GM21447 (cell line): ENCODE measurements at regions not wholly inside any gene's neighbourhood (a gene's known extent, or its start where the extent isn't known, plus 50 kb on each side); places are given as distances from the start of the nearest gene placed in this dataset.

Source experiments
- ATAC-seq: cut with Tn5 transposase; IDR thresholded peaks from one replicate; pipeline ENCODE4 v1.9.1; 2021; ENCODE audit not compliant: unreplicated experiment

DNA sequence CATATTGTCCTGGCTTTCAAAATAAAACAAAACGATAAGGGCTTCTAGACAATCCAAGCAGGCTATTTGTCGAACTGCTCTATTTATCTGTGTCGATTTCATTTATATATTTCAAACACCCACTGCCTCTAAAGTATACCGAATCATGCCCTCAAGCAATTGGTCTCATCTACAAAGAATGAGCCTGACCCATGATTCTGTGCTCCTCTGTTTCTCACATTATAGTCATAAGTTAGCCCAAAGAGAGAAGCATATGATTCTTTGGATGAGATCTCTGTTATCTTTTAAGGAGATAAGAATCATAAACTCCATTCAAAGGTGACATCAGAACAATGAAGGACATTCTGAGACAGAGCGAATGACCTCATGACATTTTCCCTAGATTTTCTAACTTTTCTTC lies 191.1 kb downstream of the MAP2K6 start:
- no peak for ATAC-seq

DNA sequence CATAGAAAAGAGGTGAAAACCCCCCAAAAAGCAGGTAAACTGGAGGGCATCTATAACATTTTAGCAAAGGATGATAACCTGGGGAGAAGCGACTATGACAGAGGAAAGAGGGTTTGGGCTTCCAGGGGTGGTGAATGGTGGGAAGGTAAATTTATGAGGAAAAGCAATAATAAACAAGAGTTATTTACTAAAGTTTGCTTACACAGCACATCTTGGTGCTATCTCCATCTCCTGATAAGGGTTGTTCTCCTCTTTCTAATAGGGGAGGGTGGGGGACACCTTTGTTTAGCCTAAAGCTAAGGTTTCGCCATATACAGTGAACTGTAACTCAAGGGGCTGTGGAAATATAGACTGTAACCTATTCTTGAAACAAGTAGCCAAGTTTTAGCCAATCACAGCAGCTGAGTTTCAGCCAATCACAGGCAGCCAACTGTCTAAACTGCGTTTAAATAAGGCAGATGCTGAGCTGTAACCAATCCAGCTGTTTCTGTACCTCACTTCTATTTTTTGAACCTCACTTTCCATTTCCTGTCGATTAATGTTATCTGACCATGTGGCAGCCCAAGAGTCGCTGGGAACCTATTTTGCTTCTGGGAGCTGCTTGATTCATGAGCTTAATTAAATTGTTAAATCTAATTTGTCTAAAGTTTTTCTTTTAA lies 191.8 kb downstream of the MAP2K6 start:
- no peak for ATAC-seq

DNA sequence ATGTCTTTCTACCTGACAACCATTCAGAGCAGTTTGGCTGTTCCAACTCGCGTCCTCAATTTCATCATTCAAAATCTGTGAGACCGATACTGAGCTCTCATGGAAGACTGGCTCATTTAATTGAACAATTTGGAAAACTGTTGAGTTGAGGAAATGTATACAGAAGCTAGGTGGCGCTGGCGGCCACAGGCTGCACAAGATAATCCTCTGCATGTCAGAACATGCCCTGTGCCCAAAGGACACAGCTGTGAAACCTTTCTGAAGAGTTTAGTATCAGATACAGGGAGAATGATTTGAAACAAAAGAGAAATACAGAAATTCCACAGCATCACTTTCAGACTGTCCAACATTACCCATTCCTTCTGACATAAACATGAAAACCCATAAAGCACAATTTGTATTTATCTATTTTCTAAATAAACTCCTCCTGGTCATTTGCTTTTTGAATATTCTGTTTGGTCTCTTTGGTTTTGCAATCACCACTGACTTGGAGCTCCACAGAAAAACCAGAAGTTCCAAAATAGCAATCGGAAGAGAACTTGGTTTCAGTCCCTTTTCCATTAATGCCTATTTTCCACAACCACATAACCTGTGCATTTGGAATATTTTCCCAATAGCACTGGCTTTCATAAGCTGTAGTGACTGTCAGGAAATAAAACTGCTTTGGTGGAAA lies 192.8 kb downstream of the MAP2K6 start:
- peak; percentile 93 for ATAC-seq

DNA sequence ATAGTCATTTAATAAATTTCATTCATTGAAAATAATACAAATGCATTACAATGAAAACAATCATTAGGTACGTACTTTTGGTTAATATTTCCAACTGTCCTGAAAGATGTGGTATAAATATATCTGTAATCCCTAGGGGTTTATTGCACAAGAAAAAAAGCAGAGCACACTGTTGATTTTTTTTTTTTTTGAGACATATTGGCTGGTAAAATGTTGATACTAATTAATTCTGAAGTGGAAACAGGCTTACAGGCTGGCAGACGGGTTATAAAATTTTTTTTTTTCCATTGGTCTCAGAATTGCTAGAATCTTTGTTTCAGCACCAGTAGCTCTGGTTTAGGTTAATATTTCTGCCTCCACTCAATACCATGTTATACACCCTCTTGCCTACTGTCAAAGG lies 193.6 kb downstream of the MAP2K6 start:
- no peak for ATAC-seq

DNA sequence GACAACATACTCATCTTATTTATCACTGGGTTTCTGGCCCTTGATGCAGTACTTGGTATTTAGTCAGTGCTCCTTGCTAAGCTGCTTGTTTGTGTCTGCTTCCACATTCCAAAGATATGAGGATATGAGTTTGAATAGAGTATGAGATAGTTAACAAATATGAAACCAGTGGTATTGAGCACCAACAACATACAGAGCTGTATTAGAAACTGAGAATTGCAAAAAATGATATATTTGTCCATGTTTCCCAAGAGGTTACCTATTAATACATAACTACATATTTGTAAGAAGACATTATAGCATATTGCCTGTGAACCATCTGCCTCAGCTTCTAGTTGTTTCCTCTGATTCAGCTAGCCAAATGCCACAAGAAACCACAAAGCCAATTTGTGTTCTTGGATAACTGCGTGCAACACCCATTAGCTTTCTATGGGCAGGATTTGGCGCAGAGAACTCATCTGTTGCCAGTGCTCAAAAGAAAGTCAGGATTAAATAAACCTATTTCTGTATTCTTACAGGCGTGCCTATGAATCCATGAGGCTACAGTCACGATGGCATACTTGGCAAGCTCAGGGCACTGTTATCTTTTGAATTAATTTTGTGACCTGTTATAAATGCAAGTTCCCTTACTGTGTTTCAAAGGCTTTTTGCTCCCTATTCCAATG lies 194.4 kb downstream of the MAP2K6 start:
- no peak for ATAC-seq

- ATAC-seq: no peak
Measured at GRCh38 chr17:69609473-69610305, 195.2 kb downstream of the MAP2K6 start.

- no peak for ATAC-seq
Measured at GRCh38 chr17:69620363-69620762, 205.9 kb downstream of the MAP2K6 start.

DNA sequence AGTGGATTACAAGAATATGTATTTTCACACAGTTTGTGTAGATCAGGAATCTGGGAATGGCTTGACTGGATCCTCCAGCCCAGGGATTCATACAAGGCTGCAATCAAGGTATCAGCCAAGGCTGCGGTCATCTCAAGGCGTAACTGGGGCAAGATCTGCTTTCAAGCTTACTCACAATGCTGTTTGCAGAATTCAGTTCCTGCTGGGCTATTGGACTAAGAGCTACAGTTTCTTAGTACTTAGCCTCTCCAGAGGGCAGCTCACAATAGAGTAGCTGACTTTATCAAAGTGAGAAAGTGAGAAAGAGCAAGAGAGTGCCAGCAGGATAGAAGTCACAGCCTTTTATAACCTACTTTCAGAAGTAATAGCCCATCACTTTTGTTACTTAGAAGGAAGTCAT lies 211.0 kb downstream of the MAP2K6 start:
- no peak for ATAC-seq

- no peak for ATAC-seq
Measured at GRCh38 chr17:69630056-69630635, 215.6 kb downstream of the MAP2K6 start.

GRCh38 chr17:69634844-69635243 lies 220.3 kb downstream of the MAP2K6 start:
- ATAC-seq: no peak

DNA sequence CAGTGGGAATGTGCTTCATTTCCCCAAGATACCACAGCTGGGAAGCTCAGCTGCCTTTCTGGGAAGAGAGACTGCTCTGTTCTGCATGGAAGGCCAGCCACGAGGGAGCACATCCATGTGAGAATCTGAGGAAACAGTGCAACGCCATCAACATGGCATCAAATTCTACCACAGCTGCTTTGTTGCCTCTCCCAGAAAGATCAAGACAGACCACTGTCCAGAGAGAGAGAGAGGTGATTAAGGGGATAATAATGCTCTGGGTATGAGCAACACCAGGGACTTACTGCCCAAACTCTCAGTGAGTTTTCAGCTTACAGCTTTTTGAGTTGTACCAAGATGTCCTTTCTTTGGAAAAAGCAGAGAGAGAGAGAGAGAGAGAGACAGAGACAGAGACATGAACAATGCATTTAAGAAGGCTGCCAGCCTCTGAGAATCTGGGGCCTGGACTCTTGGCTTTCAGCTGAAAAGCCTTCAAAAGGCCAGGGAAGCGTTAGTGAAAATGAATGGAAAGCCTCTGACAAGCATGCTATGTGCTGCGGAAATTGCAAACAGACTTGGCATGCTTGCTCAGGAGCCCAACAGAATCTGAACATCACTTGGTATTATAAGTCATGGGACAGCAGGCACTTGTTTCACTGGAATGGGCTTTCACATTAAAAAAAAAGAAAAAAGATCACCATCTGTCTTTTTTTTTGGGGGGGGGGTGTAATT lies 223.1 kb downstream of the MAP2K6 start:
- ATAC-seq: no peak

- no peak for ATAC-seq
Measured at GRCh38 chr17:69639096-69639495, 224.6 kb downstream of the MAP2K6 start.

DNA sequence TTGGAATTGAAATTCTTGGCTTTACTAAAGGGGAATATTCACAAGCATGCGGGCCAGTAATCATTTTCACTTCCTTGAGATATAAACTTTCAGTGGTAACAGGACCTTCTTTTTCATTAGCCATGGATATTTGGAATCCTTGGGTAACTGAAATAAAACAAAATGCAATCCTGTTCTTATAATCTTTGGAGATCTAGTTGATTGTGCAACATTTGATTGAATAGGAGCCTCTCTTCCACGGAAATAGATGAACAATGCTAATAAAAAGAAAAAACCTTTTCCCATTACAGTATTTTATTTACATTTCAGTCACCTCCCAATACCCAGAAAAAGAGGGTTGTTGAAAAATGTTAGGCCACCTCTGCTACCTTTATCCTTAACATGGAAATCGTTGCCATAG lies 225.6 kb downstream of the MAP2K6 start:
- no peak for ATAC-seq

GRCh38 chr17:69643686-69644085 lies 229.2 kb downstream of the MAP2K6 start:
- no peak for ATAC-seq

DNA sequence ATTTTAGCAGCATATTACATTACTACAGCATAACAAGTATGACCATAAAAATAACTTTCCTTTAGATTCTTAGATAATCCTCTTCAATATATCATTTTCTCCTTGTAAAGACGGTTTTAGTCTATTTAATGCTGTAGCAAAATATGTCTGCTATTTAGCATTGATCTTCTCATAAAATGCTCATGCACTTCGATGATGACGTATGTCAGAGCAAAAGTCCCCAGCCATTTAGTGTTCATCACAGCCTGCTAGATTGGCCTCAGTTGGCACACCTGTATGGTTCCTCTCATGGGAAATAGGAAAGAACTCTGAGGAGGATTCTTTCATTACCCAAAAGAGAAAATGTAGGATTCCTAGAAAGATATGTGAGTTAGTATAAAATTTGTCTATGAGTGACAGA lies 232.2 kb downstream of the MAP2K6 start:
- ATAC-seq: no peak

DNA sequence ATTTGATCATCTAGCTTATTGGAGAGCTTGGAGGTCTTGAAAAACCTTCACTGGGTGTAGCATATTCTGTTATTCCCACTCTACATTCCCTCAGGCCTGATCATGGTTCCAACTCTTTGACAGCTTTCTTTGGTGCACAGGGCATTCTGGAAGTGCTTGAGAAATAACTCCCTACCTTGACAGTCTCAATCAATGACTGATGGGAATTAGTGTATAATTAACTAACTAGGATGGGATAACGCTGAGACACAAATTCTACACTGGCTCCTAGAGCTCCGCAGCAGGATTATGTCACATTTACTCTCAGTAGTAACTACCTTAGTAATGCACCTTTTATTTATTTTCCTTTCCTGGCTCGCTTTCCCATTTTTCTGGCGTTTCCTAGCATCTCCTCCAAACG lies 236.4 kb downstream of the MAP2K6 start:
- ATAC-seq: no peak

- ATAC-seq: no peak
Measured at GRCh38 chr17:69651921-69652320, 237.4 kb downstream of the MAP2K6 start.

- no peak for ATAC-seq
Measured at GRCh38 chr17:69654981-69655855, 240.7 kb downstream of the MAP2K6 start.

DNA sequence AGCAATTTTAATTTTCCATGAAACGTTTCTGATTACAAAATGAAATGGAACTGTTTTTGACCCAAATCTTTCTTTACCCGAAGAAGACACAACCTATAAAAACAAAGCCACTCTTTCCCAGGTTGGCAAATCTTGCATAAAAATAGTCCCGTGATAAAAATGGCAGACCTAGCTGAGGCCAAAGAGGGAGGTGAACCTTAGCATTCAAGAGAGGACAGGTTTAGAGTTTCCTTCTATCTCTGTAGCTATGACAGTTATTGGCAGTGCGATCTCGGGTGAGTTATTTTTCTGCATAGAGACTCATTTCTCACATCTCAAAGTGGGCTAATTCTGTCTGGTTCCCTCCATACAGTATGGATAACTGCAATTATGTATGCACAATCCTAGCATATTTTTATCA lies 241.4 kb downstream of the MAP2K6 start:
- ATAC-seq: no peak
